Kidney tubule cell (primary cell): ENCODE measurements at regions not wholly inside any gene's neighbourhood (a gene's known extent, or its start where the extent isn't known, plus 50 kb on each side); places are given as distances from the start of the nearest gene placed in this dataset.
A peak's percentile ranks its signal among the peaks of the same experiment; 100 is the strongest.
"Not testable (repeated sequence)": the region's sequence is repeated elsewhere in the genome, so short reads cannot be mapped to it uniquely, and the experiment has no call there.

Experiments
- DNase-seq: peaks from one replicate; pipeline ENCODE4 v3.0.0-alpha.2; 2018; ENCODE audit warnings: low spot score

GRCh38 chrX:139026811-139027210, 315.3 kb upstream of the FGF13 start:
- no peak for DNase-seq

GRCh38 chrX:139026406-139026805, 314.9 kb upstream of the FGF13 start:
- no peak for DNase-seq

- peak; percentile 19 for DNase-seq
These were observed 314.3 kb upstream of the FGF13 start for GRCh38 chrX:139025816-139026215.

GRCh38 chrX:139023531-139023930, 312.0 kb upstream of the FGF13 start:
- DNase-seq, result no peak

- DNase-seq, result no peak
These were observed 309.3 kb upstream of the FGF13 start for GRCh38 chrX:139020801-139021200.

- DNase-seq, result no peak
These were observed 306.9 kb upstream of the FGF13 start for GRCh38 chrX:139018436-139018835.

GRCh38 chrX:139015627-139016026, 304.1 kb upstream of the FGF13 start:
- DNase-seq, result no peak

- no peak for DNase-seq
These were observed 296.7 kb upstream of the FGF13 start for GRCh38 chrX:139008185-139008584.

- not testable (repeated sequence) for DNase-seq
These were observed 292.5 kb upstream of the FGF13 start for GRCh38 chrX:139003856-139004527.

- DNase-seq, result no peak
These were observed 290.8 kb upstream of the FGF13 start for GRCh38 chrX:139002319-139002718.

- no peak for DNase-seq
These were observed 284.8 kb upstream of the FGF13 start for GRCh38 chrX:138996268-138996667.

- no peak for DNase-seq
These were observed 283.9 kb upstream of the FGF13 start for GRCh38 chrX:138995458-138995857.

GRCh38 chrX:138990425-138990824, 278.9 kb upstream of the FGF13 start:
- not testable (repeated sequence) for DNase-seq

GRCh38 chrX:138986866-138987265, 275.3 kb upstream of the FGF13 start:
- peak; percentile 40 for DNase-seq

GRCh38 chrX:138986235-138986634, 274.7 kb upstream of the FGF13 start:
- peak; percentile 47 for DNase-seq

GRCh38 chrX:138982365-138982764, 270.8 kb upstream of the FGF13 start:
- DNase-seq, result no peak

- DNase-seq, result no peak
These were observed 253.0 kb upstream of the FGF13 start for GRCh38 chrX:138964501-138964900.

GRCh38 chrX:138962419-138962818, 250.9 kb upstream of the FGF13 start:
- DNase-seq, result not testable (repeated sequence)

- no peak for DNase-seq
These were observed 243.5 kb upstream of the FGF13 start for GRCh38 chrX:138954976-138955375.

GRCh38 chrX:138946926-138947325, 235.4 kb upstream of the FGF13 start:
- DNase-seq, result no peak

- peak; percentile 44 for DNase-seq
These were observed 233.7 kb upstream of the FGF13 start for GRCh38 chrX:138945219-138945618.

- DNase-seq, result no peak
These were observed 227.5 kb upstream of the FGF13 start for GRCh38 chrX:138939038-138939437.

GRCh38 chrX:138938003-138938402, 226.5 kb upstream of the FGF13 start:
- DNase-seq, result no peak

- no peak for DNase-seq
These were observed 219.7 kb upstream of the FGF13 start for GRCh38 chrX:138931212-138931611.
